ENCODE measurements at regions not wholly inside any gene's neighbourhood (a gene's known extent, or its start where the extent isn't known, plus 50 kb on each side); places are given as distances from the start of the nearest gene placed in this dataset.

DNA sequence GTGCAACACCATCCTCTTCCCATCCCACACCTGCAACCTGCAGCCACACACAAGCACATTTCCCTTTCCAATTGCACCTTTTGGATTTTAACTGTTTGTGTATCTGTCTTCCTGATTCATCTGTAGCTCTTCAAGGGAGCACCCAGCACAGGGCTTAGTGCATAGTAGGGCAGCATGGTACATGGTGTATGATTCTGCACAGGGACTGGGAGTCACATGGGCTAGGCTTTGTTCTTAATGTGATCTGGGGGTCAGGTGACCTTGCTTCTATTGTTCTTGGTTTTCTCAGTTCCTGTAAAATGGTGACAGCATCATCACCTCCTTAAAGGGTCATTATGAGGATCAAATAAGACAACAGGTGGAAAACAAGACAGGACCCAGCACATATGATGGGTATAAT is 419.3 kb downstream of the MATN1 start:
- no peaks in the 10 kb centered on the region for H3K27me3 ChIP-seq (ENCODE audit: control insufficient read depth in 1 of 2, insufficient read depth in 2 of 2, low read length in 1 of 2)
- H3K36me3 ChIP-seq (ENCODE audit: control insufficient read depth in 1 of 2, insufficient read depth in 2 of 2, low read length in 1 of 2): no peaks in the 10 kb centered on the region
- no peak overlapping the region for H3K4me3 ChIP-seq (ENCODE audit: low read length in 2 of 2)
- DNase-seq (no peak), ATAC-seq (ENCODE audit: low FRiP score) (no peak)
- intact Hi-C loops (cut with DNase I): no loop called here
- H3K27ac ChIP-seq (ENCODE audit: low read depth in 1 of 2, low read length in 2 of 2): no peak overlapping the region
- no peaks in the 10 kb centered on the region for H3K9me3 ChIP-seq (ENCODE audit: control insufficient read depth, low read length)
- H3K4me1 ChIP-seq (ENCODE audit: control insufficient read depth in 1 of 2, insufficient read depth in 2 of 2, low read length in 2 of 2): no peaks in the 10 kb centered on the region

DNA sequence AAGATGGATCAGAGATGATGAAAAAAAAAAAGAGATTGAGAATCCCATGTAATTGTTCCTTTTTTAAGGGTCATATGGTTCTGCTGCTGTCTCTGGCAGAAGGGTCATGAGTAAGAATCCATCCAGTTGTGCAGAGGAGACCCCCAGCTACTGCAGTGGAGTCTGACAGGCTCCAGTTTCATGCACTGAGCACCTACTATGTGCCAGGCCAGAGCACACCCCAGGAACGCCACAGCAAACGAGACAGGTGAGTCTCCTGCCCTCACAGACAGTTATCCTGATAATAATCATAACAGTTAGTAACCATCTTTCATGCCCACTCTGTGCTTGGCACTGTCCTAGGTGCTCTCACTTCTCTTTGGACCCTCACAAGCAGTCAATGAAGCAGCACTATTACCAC is 420.0 kb downstream of the MATN1 start:
- Histone ChIP-seq H3K27ac (ENCODE audit: low read depth in 1 of 2, low read length in 2 of 2) (no peak overlapping the region), H3K27me3 (ENCODE audit: control insufficient read depth in 1 of 2, insufficient read depth in 2 of 2, low read length in 1 of 2) (no peaks in the 10 kb centered on the region), H3K9me3 (ENCODE audit: control insufficient read depth, low read length) (no peaks in the 10 kb centered on the region), H3K4me1 (ENCODE audit: control insufficient read depth in 1 of 2, insufficient read depth in 2 of 2, low read length in 2 of 2) (no peaks in the 10 kb centered on the region), H3K36me3 (ENCODE audit: control insufficient read depth in 1 of 2, insufficient read depth in 2 of 2, low read length in 1 of 2) (no peaks in the 10 kb centered on the region), H3K4me3 (ENCODE audit: low read length in 2 of 2) (no peak overlapping the region)
- ATAC-seq (ENCODE audit: low FRiP score) (no peak), DNase-seq (no peak)
- WGBS, 2 donors: 88 to 89% methylated on average over 2 of the region's 2 CpGs
- intact Hi-C loops (cut with DNase I): no loop called here

DNA sequence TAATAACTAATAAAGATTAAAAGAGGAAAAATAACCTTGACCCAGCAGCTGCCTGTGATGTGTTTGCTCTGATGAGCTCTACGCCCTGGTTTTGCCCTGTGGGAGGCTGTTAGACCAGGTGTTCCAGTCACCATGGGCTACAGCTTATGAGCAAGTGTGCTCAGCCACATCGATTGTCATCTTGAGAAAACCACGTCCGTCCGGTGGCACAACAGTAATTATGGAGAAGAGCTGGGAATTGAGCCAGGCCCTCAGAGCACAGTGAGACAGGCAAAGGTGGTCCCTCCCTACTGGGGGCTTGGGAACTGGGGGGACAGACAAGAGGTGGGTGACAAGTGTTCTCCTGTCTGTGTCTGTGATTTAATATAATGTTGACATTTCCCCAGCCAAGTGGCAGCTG is 420.5 kb downstream of the MATN1 start:
- intact Hi-C loops (cut with DNase I): no loop called here
- no peak for ATAC-seq (ENCODE audit: low FRiP score)

DNA sequence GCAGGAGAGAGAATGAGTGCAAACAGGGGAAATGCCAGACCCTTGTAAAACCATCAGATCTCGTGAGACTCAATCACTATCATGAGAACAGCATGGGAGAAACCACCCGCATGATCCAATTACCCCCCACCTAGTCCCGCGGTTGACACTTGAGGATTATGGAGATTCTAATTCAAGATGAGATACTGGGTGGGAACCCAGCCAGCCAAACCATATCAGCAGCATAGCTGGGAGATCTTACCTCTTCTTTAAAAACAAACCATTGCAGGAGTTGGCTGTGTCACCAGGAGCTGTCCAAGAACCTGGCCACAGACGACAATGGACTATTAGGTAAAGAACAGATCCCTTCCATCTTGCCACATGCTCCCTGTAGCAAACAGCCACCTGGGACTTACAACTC is 422.7 kb downstream of the MATN1 start:
- ATAC-seq (ENCODE audit: low FRiP score) (no peak), DNase-seq (no peak)
- peaks cover 2% of the 10 kb centered on the region for H3K9me3 ChIP-seq (ENCODE audit: control insufficient read depth, low read length)
- no peak overlapping the region for H3K4me3 ChIP-seq (ENCODE audit: low read length in 2 of 2)
- no peaks in the 10 kb centered on the region for H3K36me3 ChIP-seq (ENCODE audit: control insufficient read depth in 1 of 2, insufficient read depth in 2 of 2, low read length in 1 of 2)
- intact Hi-C loops (cut with DNase I): no loop called here
- no peak overlapping the region for H3K27ac ChIP-seq (ENCODE audit: low read depth in 1 of 2, low read length in 2 of 2)
- WGBS, 2 donors: 76 to 80% methylated on average over 5 of the region's 5 CpGs
- H3K27me3 ChIP-seq (ENCODE audit: control insufficient read depth in 1 of 2, insufficient read depth in 2 of 2, low read length in 1 of 2): no peaks in the 10 kb centered on the region
- H3K4me1 ChIP-seq (ENCODE audit: control insufficient read depth in 1 of 2, insufficient read depth in 2 of 2, low read length in 2 of 2): no peaks in the 10 kb centered on the region

More for the DNA sequence above, 420.5 kb downstream of the MATN1 start:
- DNase-seq: no peak
- 67 to 70% methylated on average over 5 of the region's 5 CpGs for WGBS, 2 donors
- no peaks in the 10 kb centered on the region for H3K27me3 ChIP-seq (ENCODE audit: control insufficient read depth in 1 of 2, insufficient read depth in 2 of 2, low read length in 1 of 2)
- H3K9me3 ChIP-seq (ENCODE audit: control insufficient read depth, low read length): no peaks in the 10 kb centered on the region
- H3K36me3 ChIP-seq (ENCODE audit: control insufficient read depth in 1 of 2, insufficient read depth in 2 of 2, low read length in 1 of 2): no peaks in the 10 kb centered on the region
- no peak overlapping the region for H3K4me3 ChIP-seq (ENCODE audit: low read length in 2 of 2)
- no peak overlapping the region for H3K27ac ChIP-seq (ENCODE audit: low read depth in 1 of 2, low read length in 2 of 2)
- H3K4me1 ChIP-seq (ENCODE audit: control insufficient read depth in 1 of 2, insufficient read depth in 2 of 2, low read length in 2 of 2): no peaks in the 10 kb centered on the region

DNA sequence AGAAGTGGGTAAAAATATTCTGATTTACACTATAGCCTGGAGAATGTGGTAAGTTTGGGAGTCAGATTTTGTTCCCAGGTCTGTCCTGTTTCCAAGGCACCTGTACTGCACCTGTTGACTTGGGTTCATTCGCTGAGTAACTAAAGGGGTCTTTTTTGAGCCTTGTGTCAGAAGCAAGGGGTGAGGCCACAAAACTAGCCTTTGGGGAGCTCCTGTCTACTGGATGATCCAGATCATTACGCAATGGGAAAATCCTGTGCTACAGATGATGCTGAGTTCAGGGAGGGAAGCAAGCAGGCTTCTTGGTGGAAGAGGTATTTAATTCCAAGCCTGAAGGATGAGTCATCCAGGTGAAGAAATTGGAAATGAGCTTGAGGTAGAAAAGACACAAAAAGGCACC is 424.0 kb downstream of the MATN1 start:
- DNase-seq: no peak
- no peaks in the 10 kb centered on the region for H3K36me3 ChIP-seq (ENCODE audit: control insufficient read depth in 1 of 2, insufficient read depth in 2 of 2, low read length in 1 of 2)
- 90 to 92% methylated on average over 2 of the region's 2 CpGs for WGBS, 2 donors
- intact Hi-C loops (cut with DNase I): no loop called here
- no peak overlapping the region for H3K4me3 ChIP-seq (ENCODE audit: low read length in 2 of 2)
- no peak overlapping the region for H3K27ac ChIP-seq (ENCODE audit: low read depth in 1 of 2, low read length in 2 of 2)
- H3K27me3 ChIP-seq (ENCODE audit: control insufficient read depth in 1 of 2, insufficient read depth in 2 of 2, low read length in 1 of 2): no peaks in the 10 kb centered on the region
- peaks cover 2% of the 10 kb centered on the region for H3K9me3 ChIP-seq (ENCODE audit: control insufficient read depth, low read length)
- ATAC-seq (ENCODE audit: low FRiP score): no peak
- no peaks in the 10 kb centered on the region for H3K4me1 ChIP-seq (ENCODE audit: control insufficient read depth in 1 of 2, insufficient read depth in 2 of 2, low read length in 2 of 2)

DNA sequence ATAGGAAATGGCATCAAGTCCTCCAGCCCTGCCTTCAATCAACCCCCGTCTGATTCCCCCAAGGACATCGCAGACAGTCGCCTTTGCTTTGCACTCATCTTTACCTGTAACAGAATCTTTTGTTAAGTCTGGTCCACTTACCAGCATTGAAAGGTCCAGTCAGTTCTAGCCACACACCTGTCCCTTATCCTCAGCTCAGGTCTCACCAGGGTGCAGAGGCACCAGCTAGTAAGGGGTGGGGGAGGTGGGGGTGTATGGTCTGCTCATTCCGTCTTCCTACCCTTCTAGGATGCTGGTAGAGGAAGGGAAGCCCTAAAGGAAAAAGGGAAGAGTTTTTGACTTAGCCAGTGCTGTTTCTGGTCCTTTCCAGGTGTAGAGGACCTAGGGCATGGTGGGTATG is 427.7 kb downstream of the MATN1 start:
- H3K9me3 ChIP-seq (ENCODE audit: control insufficient read depth, low read length): peaks cover 2% of the 10 kb centered on the region
- no peak overlapping the region for H3K27ac ChIP-seq (ENCODE audit: low read depth in 1 of 2, low read length in 2 of 2)
- intact Hi-C loops (cut with DNase I): no loop called here
- H3K4me3 ChIP-seq (ENCODE audit: low read length in 2 of 2): no peak overlapping the region
- DNase-seq (no peak), ATAC-seq (ENCODE audit: low FRiP score) (no peak)
- WGBS, 2 donors: 84% methylated on average over 4 of the region's 4 CpGs
- no peaks in the 10 kb centered on the region for H3K27me3 ChIP-seq (ENCODE audit: control insufficient read depth in 1 of 2, insufficient read depth in 2 of 2, low read length in 1 of 2)
- no peaks in the 10 kb centered on the region for H3K4me1 ChIP-seq (ENCODE audit: control insufficient read depth in 1 of 2, insufficient read depth in 2 of 2, low read length in 2 of 2)
- no peaks in the 10 kb centered on the region for H3K36me3 ChIP-seq (ENCODE audit: control insufficient read depth in 1 of 2, insufficient read depth in 2 of 2, low read length in 1 of 2)

DNA sequence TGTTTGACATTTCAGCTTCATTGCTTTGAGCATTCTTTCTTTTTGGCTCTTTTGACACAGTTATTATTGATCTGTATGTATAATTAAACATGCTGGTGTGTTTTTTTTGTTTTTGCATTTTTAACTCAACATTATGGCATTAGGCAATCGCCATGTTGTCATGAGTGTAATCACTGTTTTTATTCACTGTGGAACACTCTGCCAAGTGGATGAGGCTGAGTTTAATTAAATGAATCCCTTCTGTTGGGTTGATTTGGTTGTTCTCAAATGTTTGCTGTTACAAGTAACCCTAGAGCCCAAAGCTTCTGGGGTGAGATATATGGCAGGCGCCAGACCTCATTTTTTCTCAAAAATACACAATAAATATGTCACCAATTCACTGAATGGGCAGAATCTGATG is 428.1 kb downstream of the MATN1 start:
- intact Hi-C loops (cut with DNase I): no loop called here
- H3K27me3 ChIP-seq (ENCODE audit: control insufficient read depth in 1 of 2, insufficient read depth in 2 of 2, low read length in 1 of 2): no peaks in the 10 kb centered on the region
- H3K9me3 ChIP-seq (ENCODE audit: control insufficient read depth, low read length): peaks cover 2% of the 10 kb centered on the region
- no peaks in the 10 kb centered on the region for H3K4me1 ChIP-seq (ENCODE audit: control insufficient read depth in 1 of 2, insufficient read depth in 2 of 2, low read length in 2 of 2)
- WGBS, 2 donors: 79 to 82% methylated on average over 2 of the region's 2 CpGs
- H3K27ac ChIP-seq (ENCODE audit: low read depth in 1 of 2, low read length in 2 of 2): no peak overlapping the region
- ATAC-seq (ENCODE audit: low FRiP score) (no peak), DNase-seq (no peak)
- H3K36me3 ChIP-seq (ENCODE audit: control insufficient read depth in 1 of 2, insufficient read depth in 2 of 2, low read length in 1 of 2): no peaks in the 10 kb centered on the region
- H3K4me3 ChIP-seq (ENCODE audit: low read length in 2 of 2): no peak overlapping the region

DNA sequence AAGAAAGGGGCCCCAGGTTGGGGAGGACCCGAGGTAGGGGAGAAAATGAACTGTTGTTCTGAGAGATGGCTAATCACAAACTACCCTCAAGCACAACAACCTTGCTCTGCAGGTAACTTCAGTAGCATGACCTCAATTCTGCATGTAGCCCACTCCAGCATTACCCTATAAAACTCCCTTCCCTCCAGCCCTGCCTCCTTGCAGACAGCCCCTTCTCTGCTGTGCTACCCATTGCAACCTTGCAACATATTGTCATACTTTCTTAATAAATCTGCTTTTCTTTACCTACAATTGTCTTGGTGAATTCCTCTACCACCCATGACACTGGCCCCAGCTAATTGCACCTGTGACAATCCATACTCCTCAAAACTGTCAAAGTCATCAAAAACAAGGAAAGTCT is 428.9 kb downstream of the MATN1 start:
- intact Hi-C loops (cut with DNase I): no loop called here
- DNase-seq: no peak

DNA sequence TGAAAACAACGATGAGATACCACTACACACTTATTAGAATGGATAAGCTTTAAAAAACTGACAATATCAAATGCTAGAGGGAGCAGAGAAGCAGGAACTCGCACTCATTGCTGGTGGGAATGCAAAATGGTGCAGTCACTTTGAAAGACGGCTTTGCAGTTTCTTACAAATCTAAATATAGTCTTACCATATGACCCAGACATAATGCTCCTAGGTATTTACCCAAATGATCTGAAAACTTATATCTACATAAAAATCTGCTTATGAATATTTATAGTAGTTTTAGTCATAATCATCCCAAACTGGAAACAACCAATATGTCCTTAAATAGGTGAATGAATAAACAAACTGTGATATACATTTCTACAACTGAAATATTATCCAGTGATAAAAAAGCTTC is 430.9 kb downstream of the MATN1 start:
- 62 to 68% methylated on average over 3 of the region's 3 CpGs for WGBS, 2 donors
- DNase-seq: no peak
- Histone ChIP-seq H3K4me1 (ENCODE audit: control insufficient read depth in 1 of 2, insufficient read depth in 2 of 2, low read length in 2 of 2) (no peaks in the 10 kb centered on the region), H3K4me3 (ENCODE audit: low read length in 2 of 2) (no peak overlapping the region), H3K27me3 (ENCODE audit: control insufficient read depth in 1 of 2, insufficient read depth in 2 of 2, low read length in 1 of 2) (no peaks in the 10 kb centered on the region), H3K27ac (ENCODE audit: low read depth in 1 of 2, low read length in 2 of 2) (no peak overlapping the region), H3K36me3 (ENCODE audit: control insufficient read depth in 1 of 2, insufficient read depth in 2 of 2, low read length in 1 of 2) (no peaks in the 10 kb centered on the region), H3K9me3 (ENCODE audit: control insufficient read depth, low read length) (no peaks in the 10 kb centered on the region)
- ATAC-seq (ENCODE audit: low FRiP score): no peak
- intact Hi-C loops (cut with DNase I): no loop called here

More for the DNA sequence above, 428.9 kb downstream of the MATN1 start:
- H3K36me3 ChIP-seq (ENCODE audit: control insufficient read depth in 1 of 2, insufficient read depth in 2 of 2, low read length in 1 of 2): no peaks in the 10 kb centered on the region
- no peaks in the 10 kb centered on the region for H3K4me1 ChIP-seq (ENCODE audit: control insufficient read depth in 1 of 2, insufficient read depth in 2 of 2, low read length in 2 of 2)
- H3K27ac ChIP-seq (ENCODE audit: low read depth in 1 of 2, low read length in 2 of 2): no peak overlapping the region
- 50 to 67% methylated on average over 1 of the region's 1 CpG for WGBS, 2 donors
- H3K9me3 ChIP-seq (ENCODE audit: control insufficient read depth, low read length): peaks cover 2% of the 10 kb centered on the region
- no peak for ATAC-seq (ENCODE audit: low FRiP score)
- no peaks in the 10 kb centered on the region for H3K27me3 ChIP-seq (ENCODE audit: control insufficient read depth in 1 of 2, insufficient read depth in 2 of 2, low read length in 1 of 2)
- H3K4me3 ChIP-seq (ENCODE audit: low read length in 2 of 2): no peak overlapping the region

All from aorta (tissue), 5 donors.